ENCODE measurements at regions not wholly inside any gene's neighbourhood (a gene's known extent, or its start where the extent isn't known, plus 50 kb on each side); places are given as distances from the start of the nearest gene placed in this dataset.

DNA sequence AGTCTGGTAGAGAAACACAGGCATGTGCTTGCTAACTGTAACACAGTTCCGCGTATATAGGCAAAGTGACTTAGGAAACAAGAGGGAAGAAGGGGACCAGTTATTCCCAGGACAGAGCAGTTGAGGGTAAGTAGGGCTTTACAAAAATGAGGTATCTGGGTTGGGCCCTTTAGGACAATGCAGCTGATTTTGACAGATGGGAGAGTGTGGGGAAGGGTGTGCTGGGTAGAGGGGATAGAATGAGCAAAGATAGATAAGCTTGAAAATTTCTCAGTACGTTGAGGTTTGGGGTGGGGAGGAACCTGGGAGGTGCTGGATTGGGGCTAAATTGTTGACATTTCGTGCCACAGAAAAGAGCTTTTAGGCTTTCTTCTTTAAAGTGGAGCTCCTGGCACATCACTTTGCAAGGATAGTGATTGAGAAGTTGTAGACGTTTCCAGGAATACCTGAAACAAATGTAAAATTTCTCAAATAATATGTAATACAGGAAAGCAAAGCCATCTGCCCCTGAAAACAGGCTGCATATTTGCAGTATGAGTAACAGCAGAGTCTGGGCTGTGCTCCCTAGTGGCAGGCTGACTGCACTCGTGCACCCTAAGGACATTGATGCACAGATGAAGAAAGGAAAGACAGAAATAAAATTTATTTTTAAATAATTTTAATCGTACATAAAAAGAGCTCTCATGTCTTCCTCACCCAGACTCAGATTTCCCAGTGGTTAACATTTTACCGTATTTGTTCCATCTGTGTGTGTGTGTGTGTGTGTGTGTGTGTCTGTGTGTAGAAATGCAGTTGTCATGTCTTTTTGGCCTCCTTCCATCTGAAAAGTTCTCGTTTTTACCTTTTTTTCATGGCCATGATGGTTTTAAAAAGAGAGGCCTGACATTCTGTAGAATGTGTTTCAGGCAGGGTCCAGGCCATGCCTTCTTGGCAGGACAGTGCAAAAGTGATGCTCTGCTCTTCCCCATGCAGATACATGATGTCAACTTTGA is 144.9 kb upstream of the DMRT1 start:
- ChIA-PET POLR2A (ENCODE audit: unreplicated experiment) (interaction anchor here (0.5 kb wide), 1 partner anchor 13 kb away, joined by 4 read pairs; no protein-coding TSS in a partner anchor), CTCF (no interaction called here)
- BruUV-seq (replicated peaks) = no TSS peak

DNA sequence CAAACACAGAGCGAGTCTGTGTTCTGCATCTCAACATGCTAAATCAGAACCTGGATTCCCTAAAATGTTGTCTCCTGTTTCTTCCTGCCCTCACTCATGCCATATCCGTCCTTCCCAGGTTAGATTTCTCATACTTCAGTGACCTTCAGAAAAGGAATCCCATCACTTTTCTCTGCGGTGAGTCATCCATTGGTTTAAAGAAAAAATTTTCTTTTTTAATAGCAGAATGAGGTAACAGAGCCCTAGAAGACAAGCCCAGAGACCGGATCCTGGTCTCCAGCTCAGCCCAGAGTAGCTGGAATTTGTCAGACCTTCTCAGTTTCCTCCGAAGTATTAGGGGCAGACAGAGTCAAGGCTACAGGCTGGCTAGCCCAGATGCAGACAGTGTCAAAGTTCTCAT is 143.2 kb upstream of the DMRT1 start:
- Histone ChIP-seq H3K36me3 (ENCODE audit: low read depth, low read length) (no peaks in the 10 kb centered on the region), H3K27me3 (ENCODE audit: low read length) (no peaks in the 10 kb centered on the region), H3K9me3 (ENCODE audit: low read length) (no peaks in the 10 kb centered on the region), H3K4me2 (ENCODE audit: low read length) (0 out of 2 replicates have a peak overlapping the region, but pooled peaks have one; percentile 8), H4K20me1 (ENCODE audit: low read length) (no peaks in the 10 kb centered on the region), H3K4me1 (ENCODE audit: insufficient read depth, low read length) (peaks cover 51% of the 10 kb centered on the region), H3F3A (ENCODE audit: low read length, unreplicated experiment) (no peaks in the 10 kb centered on the region), H3K79me2 (ENCODE audit: low read length) (peaks cover 7% of the 10 kb centered on the region; the same call in 1 of the 2 replicates), H3K9ac (ENCODE audit: low read length) (no peak overlapping the region), H3K27ac (ENCODE audit: low read length) (peak overlapping the region; percentile 18; the same call in 1 of the 2 replicates), H2AFZ (ENCODE audit: low read length) (no peak overlapping the region), H3K4me3 (ENCODE audit: low read length) (no peak overlapping the region), H3K9me2 (replicated peaks; ENCODE audit: low read length) (no peaks in the 10 kb centered on the region)
- BruUV-seq (replicated peaks) = no TSS peak
- intact Hi-C loops (cut with micrococcal nuclease) = loop anchor here (5.0 kb wide), 1 partner anchor 86 kb away; no protein-coding TSS in a partner anchor
- DNase-seq (peak; percentile 60), ATAC-seq (peak; percentile 11; the same call in 1 of the 2 replicates)
- TF ChIP-seq EZH2phosphoT487 (IDR thresholded peaks at IDR 0.05; ENCODE audit: borderline replicate concordance, low read length) (no peak), EZH2 (IDR thresholded peaks at IDR 0.05; ENCODE audit: low read length, unreplicated experiment) (no peak)
- TF ChIP-seq, protein P1, sequence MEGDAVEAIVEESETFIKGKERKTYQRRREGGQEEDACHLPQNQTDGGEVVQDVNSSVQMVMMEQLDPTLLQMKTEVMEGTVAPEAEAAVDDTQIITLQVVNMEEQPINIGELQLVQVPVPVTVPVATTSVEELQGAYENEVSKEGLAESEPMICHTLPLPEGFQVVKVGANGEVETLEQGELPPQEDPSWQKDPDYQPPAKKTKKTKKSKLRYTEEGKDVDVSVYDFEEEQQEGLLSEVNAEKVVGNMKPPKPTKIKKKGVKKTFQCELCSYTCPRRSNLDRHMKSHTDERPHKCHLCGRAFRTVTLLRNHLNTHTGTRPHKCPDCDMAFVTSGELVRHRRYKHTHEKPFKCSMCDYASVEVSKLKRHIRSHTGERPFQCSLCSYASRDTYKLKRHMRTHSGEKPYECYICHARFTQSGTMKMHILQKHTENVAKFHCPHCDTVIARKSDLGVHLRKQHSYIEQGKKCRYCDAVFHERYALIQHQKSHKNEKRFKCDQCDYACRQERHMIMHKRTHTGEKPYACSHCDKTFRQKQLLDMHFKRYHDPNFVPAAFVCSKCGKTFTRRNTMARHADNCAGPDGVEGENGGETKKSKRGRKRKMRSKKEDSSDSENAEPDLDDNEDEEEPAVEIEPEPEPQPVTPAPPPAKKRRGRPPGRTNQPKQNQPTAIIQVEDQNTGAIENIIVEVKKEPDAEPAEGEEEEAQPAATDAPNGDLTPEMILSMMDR (conservative IDR thresholded peaks at IDR 0.05; ENCODE audit: low read depth, low read length) = no peak
- ChIA-PET POLR2A (ENCODE audit: unreplicated experiment) (no interaction called here), CTCF (no interaction called here)

More for the DNA sequence above, 144.9 kb upstream of the DMRT1 start:
- TF ChIP-seq, protein P1 (conservative IDR thresholded peaks at IDR 0.05; ENCODE audit: low read depth, low read length) = 0 out of 2 replicates have a peak, but pooled peaks have one; percentile 18
- TF ChIP-seq EZH2phosphoT487 (IDR thresholded peaks at IDR 0.05; ENCODE audit: borderline replicate concordance, low read length) (no peak), EZH2 (IDR thresholded peaks at IDR 0.05; ENCODE audit: low read length, unreplicated experiment) (no peak)
- Histone ChIP-seq H3K36me3 (ENCODE audit: low read depth, low read length) (no peaks in the 10 kb centered on the region), H3K4me2 (ENCODE audit: low read length) (peak overlapping the region; percentile 53), H3K9me2 (replicated peaks; ENCODE audit: low read length) (no peaks in the 10 kb centered on the region), H3K27ac (ENCODE audit: low read length) (peak overlapping the region; percentile 55), H3K9me3 (ENCODE audit: low read length) (no peaks in the 10 kb centered on the region), H3K4me1 (ENCODE audit: insufficient read depth, low read length) (peaks cover 57% of the 10 kb centered on the region), H3K9ac (ENCODE audit: low read length) (no peak overlapping the region), H3F3A (ENCODE audit: low read length, unreplicated experiment) (no peaks in the 10 kb centered on the region), H4K20me1 (ENCODE audit: low read length) (no peaks in the 10 kb centered on the region), H3K4me3 (ENCODE audit: low read length) (peak overlapping the region; percentile 0; the same call in 1 of the 2 replicates), H3K27me3 (ENCODE audit: low read length) (no peaks in the 10 kb centered on the region), H3K79me2 (ENCODE audit: low read length) (peaks cover 7% of the 10 kb centered on the region; the same call in 1 of the 2 replicates), H2AFZ (ENCODE audit: low read length) (no peak overlapping the region)
- peak; percentile 70 for DNase-seq
- ATAC-seq = peak; percentile 58
- intact Hi-C loops (cut with micrococcal nuclease) = loop anchor here (5.0 kb wide), 1 partner anchor 84 kb away; no protein-coding TSS in a partner anchor
